ENCODE measurements at regions not wholly inside any gene's neighbourhood (a gene's known extent, or its start where the extent isn't known, plus 50 kb on each side); places are given as distances from the start of the nearest gene placed in this dataset.
"Not testable (repeated sequence)": the region's sequence is repeated elsewhere in the genome, so short reads cannot be mapped to it uniquely, and the experiment has no call there.

DNA sequence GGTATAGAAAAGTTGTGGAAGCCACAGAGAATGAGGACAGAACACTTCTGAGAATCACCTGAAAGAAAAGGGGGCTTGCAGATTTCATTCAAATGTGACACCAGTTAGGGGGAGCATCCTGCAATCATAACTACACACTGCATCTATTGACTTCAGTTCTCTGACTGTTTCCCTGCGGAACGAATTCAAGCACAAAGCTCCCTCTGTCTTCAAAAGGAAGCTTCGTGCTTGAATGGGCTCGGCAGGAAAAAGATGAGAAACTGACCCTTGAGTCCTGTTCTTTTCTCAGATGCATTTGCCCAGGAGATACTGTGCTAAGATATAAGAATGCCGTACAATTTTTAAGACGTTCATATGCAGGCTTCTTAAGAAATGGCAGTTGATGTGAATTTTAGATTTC, 2000.4 kb upstream of the RAG2 start:
- peak in 1 of 2 donors; percentile 2 for DNase-seq
- intact Hi-C loops (cut with DNase I; ENCODE audit: low total_unique reads), result no loop called here
- H3K4me1 ChIP-seq, result no peaks in the 10 kb centered on the region
- no peak overlapping the region for H3K27ac ChIP-seq
- H3K27me3 ChIP-seq, result no peaks in the 10 kb centered on the region
- H3K9me3 ChIP-seq, result peaks cover 0 to 11% (median 0%) of the 10 kb centered on the region in 4 donors
- H3K4me3 ChIP-seq, result no peak overlapping the region
- WGBS, 5 donors, result 61 to 68% (median 64%) methylated on average over 6 of the region's 6 CpGs
- TF ChIP-seq CTCF (IDR thresholded peaks at IDR 0.05) (no peak), POLR2A (IDR thresholded peaks at IDR 0.05) (no peak), POLR2AphosphoS5 (IDR thresholded peaks at IDR 0.05) (no peak), EP300 (IDR thresholded peaks at IDR 0.05) (no peak)
- H3K36me3 ChIP-seq, result no peaks in the 10 kb centered on the region

GRCh38 chr11:38595359-38596016, 1997.5 kb upstream of the RAG2 start:
- 86 to 93% (median 92%) methylated on average over 10 to 13 of the region's 13 CpGs for whole genome bisulfite sequencing, 5 donors
- intact Hi-C loops (cut with DNase I; ENCODE audit: low total_unique reads), result not testable (repeated sequence)

GRCh38 chr11:38594895-38595294, 1996.9 kb upstream of the RAG2 start:
- Histone ChIP-seq H3K4me3 (no peak overlapping the region), H3K4me1 (no peaks in the 10 kb centered on the region), H3K27me3 (no peaks in the 10 kb centered on the region), H3K27ac (no peak overlapping the region), H3K9me3 (no peaks in the 10 kb centered on the region), H3K36me3 (no peaks in the 10 kb centered on the region)
- no peak for TF ChIP-seq POLR2A (IDR thresholded peaks at IDR 0.05)
- TF ChIP-seq POLR2AphosphoS5 (IDR thresholded peaks at IDR 0.05), result no peak
- TF ChIP-seq EP300 (IDR thresholded peaks at IDR 0.05), result no peak
- no peak for TF ChIP-seq CTCF (IDR thresholded peaks at IDR 0.05)
- WGBS, 5 donors, result 84 to 97% (median 93%) methylated on average over 3 of the region's 3 CpGs
- no peak for DNase-seq
- intact Hi-C loops (cut with DNase I; ENCODE audit: low total_unique reads), result no loop called here

More at GRCh38 chr11:38595359-38596016, 1997.5 kb upstream of the RAG2 start:
- H3K9me3 ChIP-seq, H3K36me3 ChIP-seq, H3K27ac ChIP-seq, DNase-seq, H3K27me3 ChIP-seq, H3K4me1 ChIP-seq, H3K4me3 ChIP-seq: not testable (repeated sequence)

DNA sequence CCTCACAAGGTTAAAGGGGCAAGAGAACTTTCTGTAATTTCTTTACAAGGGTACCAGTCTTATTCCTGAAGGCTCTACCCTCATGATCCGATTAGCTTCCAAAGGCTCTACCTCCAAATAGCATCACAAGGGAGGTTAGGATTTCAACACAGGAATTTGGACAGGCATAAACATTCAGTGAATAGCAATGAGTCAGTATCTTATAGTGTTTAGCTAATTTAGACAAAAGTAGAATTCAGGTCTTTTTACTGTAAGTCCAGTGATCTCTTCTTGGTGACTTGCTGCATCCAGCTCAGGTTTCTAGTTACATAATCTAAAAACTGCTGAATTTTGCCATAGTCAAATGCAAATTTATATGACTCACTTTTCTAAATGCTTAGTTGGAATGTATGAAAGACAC, 1995.6 kb upstream of the RAG2 start:
- no peaks in the 10 kb centered on the region for H3K4me1 ChIP-seq
- H3K4me3 ChIP-seq, result no peak overlapping the region
- H3K36me3 ChIP-seq, result no peaks in the 10 kb centered on the region
- H3K27me3 ChIP-seq, result no peaks in the 10 kb centered on the region
- no peak for DNase-seq
- intact Hi-C loops (cut with DNase I; ENCODE audit: low total_unique reads), result no loop called here
- WGBS, 5 donors, result 78 to 100% (median 85%) methylated on average over 1 of the region's 1 CpG
- H3K27ac ChIP-seq, result no peak overlapping the region
- no peaks in the 10 kb centered on the region for H3K9me3 ChIP-seq
- TF ChIP-seq POLR2AphosphoS5 (IDR thresholded peaks at IDR 0.05) (no peak), EP300 (IDR thresholded peaks at IDR 0.05) (no peak), POLR2A (IDR thresholded peaks at IDR 0.05) (no peak), CTCF (IDR thresholded peaks at IDR 0.05) (no peak)

DNA sequence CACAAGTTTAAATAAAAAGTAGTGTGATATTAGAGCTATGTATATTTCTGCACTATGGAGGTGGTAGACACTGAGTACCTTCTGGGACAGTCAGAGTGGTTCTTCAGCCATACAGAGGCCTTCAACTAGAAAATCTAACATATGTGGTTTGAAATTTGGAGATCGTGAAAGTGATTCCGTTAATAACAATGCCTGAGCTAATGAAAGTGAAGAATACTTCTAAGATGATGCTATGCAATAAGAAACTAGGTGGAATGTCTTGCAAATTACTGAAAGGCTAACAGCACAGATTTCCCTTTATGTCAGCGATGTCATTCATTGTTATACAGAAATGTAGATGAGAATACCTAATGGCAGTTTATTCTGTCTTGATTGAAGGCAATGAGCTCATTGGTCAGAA, 1984.7 kb upstream of the RAG2 start:
- no peak overlapping the region for H3K4me3 ChIP-seq
- TF ChIP-seq POLR2AphosphoS5 (IDR thresholded peaks at IDR 0.05) (no peak), POLR2A (IDR thresholded peaks at IDR 0.05) (no peak), CTCF (IDR thresholded peaks at IDR 0.05) (no peak)
- intact Hi-C loops (cut with DNase I; ENCODE audit: low total_unique reads), result no loop called here
- H3K9me3 ChIP-seq, result peaks cover 0 to 10% (median 6%) of the 10 kb centered on the region in 4 donors
- DNase-seq, result no peak
- no peaks in the 10 kb centered on the region for H3K27me3 ChIP-seq
- no peak overlapping the region for H3K27ac ChIP-seq
- 47 to 67% (median 52%) methylated on average over 3 of the region's 3 CpGs for WGBS, 5 donors
- no peaks in the 10 kb centered on the region for H3K36me3 ChIP-seq
- H3K4me1 ChIP-seq, result no peaks in the 10 kb centered on the region

Data from stomach (tissue), 8 donors.